ENCODE measurements at regions not wholly inside any gene's neighbourhood (a gene's known extent, or its start where the extent isn't known, plus 50 kb on each side); places are given as distances from the start of the nearest gene placed in this dataset.
A peak's percentile ranks its signal among the peaks of the same experiment; 100 is the strongest.

GRCh38 chr6:23293653-23294052 is 724.3 kb downstream of the HDGFL1 start:
- intact Hi-C loops (cut with DNase I) = no loop called here
- Histone ChIP-seq H3K4me1 (no peaks in the 10 kb centered on the region), H3K36me3 (no peaks in the 10 kb centered on the region), H3K9me3 (no peaks in the 10 kb centered on the region), H3K4me3 (replicated peaks in 1 of 3) (no peak overlapping the region), H3K27ac (no peak overlapping the region), H3K27me3 (no peaks in the 10 kb centered on the region)
- DNase-seq = no peak
- WGBS, 2 donors = 81 to 87% methylated on average over 3 of the region's 3 CpGs
- TF ChIP-seq, protein P1, sequence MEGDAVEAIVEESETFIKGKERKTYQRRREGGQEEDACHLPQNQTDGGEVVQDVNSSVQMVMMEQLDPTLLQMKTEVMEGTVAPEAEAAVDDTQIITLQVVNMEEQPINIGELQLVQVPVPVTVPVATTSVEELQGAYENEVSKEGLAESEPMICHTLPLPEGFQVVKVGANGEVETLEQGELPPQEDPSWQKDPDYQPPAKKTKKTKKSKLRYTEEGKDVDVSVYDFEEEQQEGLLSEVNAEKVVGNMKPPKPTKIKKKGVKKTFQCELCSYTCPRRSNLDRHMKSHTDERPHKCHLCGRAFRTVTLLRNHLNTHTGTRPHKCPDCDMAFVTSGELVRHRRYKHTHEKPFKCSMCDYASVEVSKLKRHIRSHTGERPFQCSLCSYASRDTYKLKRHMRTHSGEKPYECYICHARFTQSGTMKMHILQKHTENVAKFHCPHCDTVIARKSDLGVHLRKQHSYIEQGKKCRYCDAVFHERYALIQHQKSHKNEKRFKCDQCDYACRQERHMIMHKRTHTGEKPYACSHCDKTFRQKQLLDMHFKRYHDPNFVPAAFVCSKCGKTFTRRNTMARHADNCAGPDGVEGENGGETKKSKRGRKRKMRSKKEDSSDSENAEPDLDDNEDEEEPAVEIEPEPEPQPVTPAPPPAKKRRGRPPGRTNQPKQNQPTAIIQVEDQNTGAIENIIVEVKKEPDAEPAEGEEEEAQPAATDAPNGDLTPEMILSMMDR (IDR thresholded peaks at IDR 0.05) = no peak
- TF ChIP-seq POLR2A (IDR thresholded peaks at IDR 0.05) = no peak

DNA sequence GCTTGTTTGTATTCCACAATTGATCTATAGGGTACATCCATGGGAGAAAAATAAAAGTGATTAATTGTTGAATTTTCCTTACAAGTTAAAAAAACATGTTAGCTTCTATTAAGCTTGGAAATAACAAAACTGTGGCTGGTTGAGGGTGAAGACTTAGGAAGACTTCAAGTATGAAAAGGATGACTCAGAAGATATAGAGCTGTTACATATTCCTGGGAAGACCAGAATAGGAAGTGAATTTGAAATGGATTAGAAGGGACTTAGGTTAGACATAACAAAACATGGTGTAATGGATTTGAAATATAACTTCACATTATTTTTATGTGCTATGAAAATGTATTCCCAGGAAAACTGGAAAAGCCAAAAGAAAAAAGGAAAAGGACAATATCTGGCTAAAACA is 732.2 kb downstream of the HDGFL1 start:
- intact Hi-C loops (cut with DNase I) = no loop called here
- TF ChIP-seq POLR2A (IDR thresholded peaks at IDR 0.05) = no peak
- TF ChIP-seq, protein P1 (IDR thresholded peaks at IDR 0.05) = no peak
- no peaks in the 10 kb centered on the region for H3K9me3 ChIP-seq

DNA sequence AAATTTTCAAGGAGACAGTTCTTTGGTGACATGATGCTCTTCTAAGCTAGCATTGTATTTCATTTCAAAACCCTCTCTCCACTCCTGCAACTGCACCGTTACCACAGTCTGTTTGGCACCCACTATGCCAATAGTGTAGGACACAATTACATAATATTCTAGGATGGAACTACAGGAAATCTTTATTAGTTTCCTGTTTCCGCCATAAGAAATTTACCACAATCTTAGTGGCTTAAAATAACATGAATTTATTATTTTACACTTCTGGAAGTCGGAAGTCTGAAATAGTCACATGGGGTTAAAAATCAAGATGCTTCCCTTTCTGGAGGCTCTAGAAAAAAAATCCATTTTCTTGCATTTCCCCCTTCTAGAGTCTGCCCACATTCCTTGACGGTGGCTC is 733.1 kb downstream of the HDGFL1 start:
- no peak for DNase-seq
- Histone ChIP-seq H3K36me3 (no peaks in the 10 kb centered on the region), H3K9me3 (no peaks in the 10 kb centered on the region), H3K27me3 (no peaks in the 10 kb centered on the region), H3K4me3 (replicated peaks in 1 of 3) (no peak overlapping the region), H3K4me1 (peaks cover 6 to 14% of the 10 kb centered on the region in 2 donors), H3K27ac (no peak overlapping the region)
- TF ChIP-seq, protein P1 (IDR thresholded peaks at IDR 0.05) = no peak
- TF ChIP-seq POLR2A (IDR thresholded peaks at IDR 0.05) = no peak
- 73 to 74% methylated on average over 4 of the region's 4 CpGs for WGBS, 2 donors
- intact Hi-C loops (cut with DNase I) = no loop called here

More for the DNA sequence above, 732.2 kb downstream of the HDGFL1 start:
- H3K36me3 ChIP-seq = no peaks in the 10 kb centered on the region
- peak overlapping the region in 1 of 3 donors; percentile 16 for H3K27ac ChIP-seq
- H3K4me1 ChIP-seq = peaks cover 6 to 7% of the 10 kb centered on the region in 2 donors
- H3K4me3 ChIP-seq (replicated peaks in 1 of 3) = no peak overlapping the region
- no peaks in the 10 kb centered on the region for H3K27me3 ChIP-seq
- no peak for DNase-seq

DNA sequence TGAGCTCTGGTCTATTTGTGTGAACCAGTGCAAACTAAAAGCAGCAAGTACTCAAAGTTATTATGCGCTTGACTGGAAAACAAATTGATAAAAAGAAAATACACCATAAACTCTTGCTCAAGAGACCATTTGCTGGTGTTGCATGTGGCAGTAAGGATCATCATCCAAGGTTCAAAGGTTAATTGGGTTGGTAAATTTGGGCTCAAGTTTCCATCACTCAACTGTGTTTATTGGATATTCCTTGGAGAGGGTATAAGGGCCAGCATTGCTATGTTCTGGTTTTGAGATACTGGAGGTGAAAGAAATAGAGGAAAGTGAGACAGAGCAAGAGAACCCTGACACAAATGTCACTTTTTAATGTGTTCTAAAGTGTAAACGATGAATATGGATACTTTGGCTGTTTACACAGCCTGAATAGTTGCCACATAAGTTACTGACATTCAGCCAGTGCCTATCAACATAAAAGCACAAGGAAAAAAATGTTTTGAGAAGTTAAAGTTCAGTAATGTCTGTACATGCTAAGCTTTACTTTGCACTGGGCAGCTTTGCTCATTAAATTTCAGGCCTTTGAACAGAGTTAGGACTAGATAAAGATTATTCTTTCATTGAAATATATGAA is 736.1 kb downstream of the HDGFL1 start:
- Histone ChIP-seq H3K36me3 (no peaks in the 10 kb centered on the region), H3K27ac (no peak overlapping the region), H3K4me3 (replicated peaks in 1 of 3) (no peak overlapping the region), H3K4me1 (peaks cover 18 to 25% of the 10 kb centered on the region in 2 donors), H3K9me3 (no peaks in the 10 kb centered on the region), H3K27me3 (no peaks in the 10 kb centered on the region)
- WGBS, 2 donors = 71 to 79% methylated on average over 2 of the region's 2 CpGs
- DNase-seq = no peak
- intact Hi-C loops (cut with DNase I) = no loop called here
- TF ChIP-seq, protein P1 (IDR thresholded peaks at IDR 0.05) = no peak
- no peak for TF ChIP-seq POLR2A (IDR thresholded peaks at IDR 0.05)

DNA sequence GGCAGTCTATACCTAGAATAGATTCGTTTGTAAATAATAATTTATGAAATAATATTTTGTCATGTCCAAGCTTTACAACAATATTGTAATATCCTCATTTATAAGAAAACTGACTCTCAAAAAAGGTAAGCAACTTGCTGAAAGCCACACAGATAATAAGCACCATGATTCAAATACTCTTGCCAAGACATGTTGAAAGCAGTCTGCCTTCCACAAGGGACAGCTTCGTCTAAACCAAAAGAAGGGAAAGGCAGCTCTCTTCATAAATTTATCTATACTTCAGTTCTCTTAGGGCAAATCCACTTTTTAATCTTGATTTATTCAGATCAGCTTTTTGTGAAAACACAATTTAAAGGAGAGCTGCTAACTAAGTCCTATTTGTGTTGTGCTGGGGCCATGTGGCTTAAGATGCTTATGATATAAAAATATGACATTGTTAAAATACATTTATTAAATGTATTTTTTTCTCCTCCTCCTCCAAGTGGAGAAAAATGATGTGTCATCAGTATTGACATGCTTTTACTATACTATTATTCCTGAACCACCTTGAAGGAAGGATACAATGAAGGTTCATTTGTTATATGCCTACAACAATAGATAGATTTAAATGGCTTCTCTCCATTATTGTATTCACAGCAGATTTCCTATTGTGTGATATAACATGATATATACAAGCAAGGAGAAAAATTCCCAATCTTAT is 737.0 kb downstream of the HDGFL1 start:
- intact Hi-C loops (cut with DNase I) = no loop called here
- H3K27me3 ChIP-seq = no peaks in the 10 kb centered on the region
- H3K9me3 ChIP-seq = no peaks in the 10 kb centered on the region
- TF ChIP-seq, protein P1 (IDR thresholded peaks at IDR 0.05) = no peak
- TF ChIP-seq POLR2A (IDR thresholded peaks at IDR 0.05) = no peak
- no peaks in the 10 kb centered on the region for H3K36me3 ChIP-seq
- H3K4me3 ChIP-seq (replicated peaks in 1 of 3) = no peak overlapping the region
- no peak for DNase-seq
- WGBS, 2 donors = 81 to 90% methylated on average over 2 of the region's 2 CpGs
- no peak overlapping the region for H3K27ac ChIP-seq
- peaks cover 18 to 22% of the 10 kb centered on the region in 2 donors for H3K4me1 ChIP-seq

All from thyroid gland (tissue), 4 donors.